Suprapubic skin (tissue), 4 donors: ENCODE measurements at regions not wholly inside any gene's neighbourhood (a gene's known extent, or its start where the extent isn't known, plus 50 kb on each side); places are given as distances from the start of the nearest gene placed in this dataset.

Source experiments
- CTCF ChIP-seq, 2 donors: fragments of 200-600 bp in 1 of 2; fragments of 450-650 bp in 1 of 2; sonication (generic) in 1 of 2; IDR thresholded peaks; one replicate each; pipeline ENCODE4 v1.5.1; 2016 to 2019; ENCODE audit warnings: antibody characterized with exemption in 2 of 2, mild to moderate bottlenecking in 1 of 2, moderate library complexity in 1 of 2
- EP300 ChIP-seq: sonication (generic); formaldehyde crosslinking; IDR thresholded peaks from one replicate; pipeline ENCODE4 v1.6.1; 2017; ENCODE audit warnings: antibody characterized with exemption
- POLR2A ChIP-seq, 2 donors: fragments of 450-650 bp; IDR thresholded peaks; one replicate each; pipeline ENCODE4 v1.6.1; 2017; ENCODE audit warnings: antibody characterized with exemption in 2 of 2, mild to moderate bottlenecking in 2 of 2, moderate library complexity in 2 of 2
- POLR2AphosphoS5 ChIP-seq, 3 donors: sonication (generic); formaldehyde crosslinking; IDR thresholded peaks; one replicate each; pipeline ENCODE4 v1.6.1; 2017; ENCODE audit warnings: antibody characterized with exemption in 3 of 3

- TF ChIP-seq POLR2AphosphoS5 (IDR thresholded peaks at IDR 0.05) = no peak
- TF ChIP-seq EP300 = no peak
- no peak for TF ChIP-seq CTCF (IDR thresholded peaks at IDR 0.05)
- TF ChIP-seq POLR2A (IDR thresholded peaks at IDR 0.05) = no peak
These were observed 148.6 kb upstream of the TMEM260 start for GRCh38 chr14:56431013-56431412.
